WI38 (cell line): ENCODE measurements at regions not wholly inside any gene's neighbourhood (a gene's known extent, or its start where the extent isn't known, plus 50 kb on each side); places are given as distances from the start of the nearest gene placed in this dataset.

Source experiments
- H3K4me3 ChIP-seq: 2 replicates; pipeline ENCODE4 v1.5.1; 2011; ENCODE audit warnings: low read depth, mild to moderate bottlenecking, control low read depth, low read length
- TF ChIP-seq, protein P1 (sequence below): IDR thresholded peaks from 2 replicates; pipeline ENCODE4 v1.5.1; 2012; ENCODE audit warnings: low read depth, mild to moderate bottlenecking, control low read depth, low read length

DNA sequence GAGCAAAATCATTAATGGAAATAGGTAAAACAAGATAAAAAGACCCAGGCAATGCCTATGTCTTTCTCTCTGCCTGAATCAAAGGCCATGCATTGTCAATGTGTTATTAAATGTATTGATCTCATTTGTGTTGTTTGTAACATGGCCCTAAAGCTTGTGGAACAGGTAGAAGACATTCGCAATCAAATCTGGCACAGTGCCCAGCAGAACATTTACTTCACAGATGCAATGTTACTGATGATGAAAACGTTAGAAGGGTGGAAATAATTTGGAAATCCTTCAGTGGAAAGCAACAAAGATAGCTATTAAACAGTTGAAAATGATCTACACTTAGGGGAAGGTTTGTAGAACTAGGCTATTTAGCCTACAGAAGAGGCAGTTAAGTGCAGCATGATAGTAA is 368.2 kb downstream of the EPHA4 start:
- TF ChIP-seq, protein P1, sequence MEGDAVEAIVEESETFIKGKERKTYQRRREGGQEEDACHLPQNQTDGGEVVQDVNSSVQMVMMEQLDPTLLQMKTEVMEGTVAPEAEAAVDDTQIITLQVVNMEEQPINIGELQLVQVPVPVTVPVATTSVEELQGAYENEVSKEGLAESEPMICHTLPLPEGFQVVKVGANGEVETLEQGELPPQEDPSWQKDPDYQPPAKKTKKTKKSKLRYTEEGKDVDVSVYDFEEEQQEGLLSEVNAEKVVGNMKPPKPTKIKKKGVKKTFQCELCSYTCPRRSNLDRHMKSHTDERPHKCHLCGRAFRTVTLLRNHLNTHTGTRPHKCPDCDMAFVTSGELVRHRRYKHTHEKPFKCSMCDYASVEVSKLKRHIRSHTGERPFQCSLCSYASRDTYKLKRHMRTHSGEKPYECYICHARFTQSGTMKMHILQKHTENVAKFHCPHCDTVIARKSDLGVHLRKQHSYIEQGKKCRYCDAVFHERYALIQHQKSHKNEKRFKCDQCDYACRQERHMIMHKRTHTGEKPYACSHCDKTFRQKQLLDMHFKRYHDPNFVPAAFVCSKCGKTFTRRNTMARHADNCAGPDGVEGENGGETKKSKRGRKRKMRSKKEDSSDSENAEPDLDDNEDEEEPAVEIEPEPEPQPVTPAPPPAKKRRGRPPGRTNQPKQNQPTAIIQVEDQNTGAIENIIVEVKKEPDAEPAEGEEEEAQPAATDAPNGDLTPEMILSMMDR: no peak
- no peak overlapping the region for H3K4me3 ChIP-seq

DNA sequence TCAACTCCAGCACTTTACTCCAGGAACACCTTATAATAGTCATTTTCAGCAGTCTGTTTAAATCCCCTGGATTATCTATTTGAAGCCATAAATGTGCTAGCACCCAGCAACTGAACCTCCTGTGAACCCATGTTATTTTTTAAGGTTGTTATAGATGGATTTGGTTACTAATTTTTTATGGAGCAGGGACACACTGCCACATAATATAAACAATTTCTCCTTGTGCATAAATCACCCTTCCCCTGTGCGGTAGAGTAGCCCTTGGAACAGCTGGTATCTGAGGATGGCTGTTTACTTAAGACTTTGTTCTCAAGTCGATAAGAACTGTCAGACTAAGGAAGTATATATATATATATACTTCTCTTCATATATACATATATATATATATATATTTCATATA is 367.4 kb downstream of the EPHA4 start:
- TF ChIP-seq, protein P1: no peak
- no peak overlapping the region for H3K4me3 ChIP-seq

DNA sequence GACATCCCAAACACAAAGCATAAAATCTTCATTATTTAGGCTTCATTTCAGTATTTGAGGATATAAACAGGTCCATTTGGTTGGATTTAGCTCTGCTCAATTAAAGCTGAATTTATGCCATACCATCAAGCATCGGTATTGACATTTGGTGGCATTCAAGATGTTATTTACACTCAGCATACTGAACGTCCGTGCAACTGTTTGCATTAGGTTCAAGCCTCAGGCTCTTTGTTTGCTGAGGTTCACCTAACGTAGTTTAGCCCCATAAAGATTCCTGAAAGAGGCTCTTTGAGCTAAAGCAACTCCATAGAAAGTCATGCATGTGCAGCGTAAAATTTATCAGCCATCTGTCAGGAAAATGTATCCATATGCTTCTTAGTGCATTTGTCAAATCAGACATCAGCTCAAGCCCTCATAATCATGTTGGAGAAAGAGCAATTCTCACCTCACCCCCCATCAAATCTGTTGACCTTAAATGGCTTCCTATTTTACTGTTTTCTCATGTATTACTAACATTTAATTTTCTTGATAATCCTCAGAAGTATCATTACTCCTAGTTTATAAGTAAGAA is 366.9 kb downstream of the EPHA4 start:
- TF ChIP-seq, protein P1: no peak

DNA sequence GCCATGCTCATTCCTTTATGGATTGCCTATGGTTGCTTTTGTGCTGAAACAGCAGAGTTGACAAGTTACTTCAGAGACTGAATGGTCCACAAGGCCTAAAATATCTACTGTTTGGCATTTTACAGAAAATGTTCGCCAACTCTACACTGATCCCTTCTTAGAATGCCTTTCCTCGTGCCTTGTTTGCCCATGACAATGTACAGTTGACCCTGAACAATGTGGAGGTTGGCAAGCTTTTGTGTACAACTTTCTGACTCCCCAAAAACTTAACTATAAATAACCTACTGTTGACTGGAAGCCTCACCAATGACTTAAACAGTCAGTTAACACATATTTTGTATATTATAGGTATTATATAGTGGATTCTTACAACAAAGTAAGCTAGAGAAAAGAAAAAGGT is 361.4 kb downstream of the EPHA4 start:
- no peak overlapping the region for H3K4me3 ChIP-seq
- TF ChIP-seq, protein P1: no peak

More for the DNA sequence above, 366.9 kb downstream of the EPHA4 start:
- no peak overlapping the region for H3K4me3 ChIP-seq

DNA sequence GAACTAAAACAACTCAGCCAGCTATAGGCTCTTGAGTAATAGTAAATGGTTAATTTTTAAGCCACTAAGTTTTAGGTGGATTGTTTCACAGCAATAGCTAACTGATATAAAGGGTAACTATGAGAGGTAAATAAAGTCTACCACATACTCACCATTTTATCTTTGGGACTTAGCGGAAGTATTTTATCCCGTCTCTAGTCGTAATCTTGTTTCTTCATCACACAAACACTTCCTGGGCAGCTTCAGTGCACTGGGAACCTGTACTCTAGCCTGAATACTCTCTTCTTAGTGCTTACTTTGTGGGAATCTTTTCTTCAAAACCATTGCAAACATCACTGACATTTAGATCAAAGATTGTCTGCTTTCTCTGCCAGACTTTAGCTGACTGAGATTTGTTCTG is 360.5 kb downstream of the EPHA4 start:
- TF ChIP-seq, protein P1: no peak
- H3K4me3 ChIP-seq: no peak overlapping the region

DNA sequence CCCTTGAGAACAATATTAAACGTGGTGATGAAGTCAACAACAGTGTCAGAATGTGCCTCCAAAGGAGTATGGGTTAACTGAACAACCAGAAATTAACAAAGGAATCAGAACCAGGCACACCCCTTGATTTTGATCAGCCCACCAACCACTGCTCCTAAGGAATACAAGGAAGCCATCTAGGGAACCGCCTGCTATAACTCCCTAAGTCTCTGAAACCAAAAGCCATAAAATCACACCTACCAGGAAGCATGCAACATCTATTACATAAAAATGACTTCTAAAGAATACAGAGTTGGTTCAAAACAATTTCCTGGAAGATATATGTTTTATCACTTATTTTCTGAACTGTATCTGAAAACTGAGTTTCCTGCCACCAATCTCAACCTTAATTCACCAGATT is 360.0 kb downstream of the EPHA4 start:
- H3K4me3 ChIP-seq: no peak overlapping the region
- TF ChIP-seq, protein P1: no peak

DNA sequence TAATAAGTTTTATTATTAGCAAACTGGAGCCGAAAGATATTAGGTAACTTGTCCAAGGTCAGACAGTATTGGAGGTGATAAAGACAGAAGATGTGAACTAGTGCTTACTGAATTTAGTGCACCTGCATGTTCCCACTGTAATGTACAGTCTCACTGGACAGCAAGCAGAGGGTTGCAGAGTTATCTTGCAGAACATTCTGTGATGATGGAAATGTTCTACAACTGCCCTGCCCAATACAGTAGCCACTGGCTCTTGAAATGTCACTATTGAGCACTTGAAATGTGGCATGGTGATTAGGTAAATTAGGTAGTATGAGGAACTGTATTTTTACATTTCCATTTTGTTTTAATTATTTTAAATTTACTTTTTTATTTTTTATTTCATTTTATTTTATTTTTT is 356.6 kb downstream of the EPHA4 start:
- TF ChIP-seq, protein P1: no peak
- no peak overlapping the region for H3K4me3 ChIP-seq
